ENCODE measurements at regions not wholly inside any gene's neighbourhood (a gene's known extent, or its start where the extent isn't known, plus 50 kb on each side); places are given as distances from the start of the nearest gene placed in this dataset.
"Not testable (repeated sequence)": the region's sequence is repeated elsewhere in the genome, so short reads cannot be mapped to it uniquely, and the experiment has no call there.

DNA sequence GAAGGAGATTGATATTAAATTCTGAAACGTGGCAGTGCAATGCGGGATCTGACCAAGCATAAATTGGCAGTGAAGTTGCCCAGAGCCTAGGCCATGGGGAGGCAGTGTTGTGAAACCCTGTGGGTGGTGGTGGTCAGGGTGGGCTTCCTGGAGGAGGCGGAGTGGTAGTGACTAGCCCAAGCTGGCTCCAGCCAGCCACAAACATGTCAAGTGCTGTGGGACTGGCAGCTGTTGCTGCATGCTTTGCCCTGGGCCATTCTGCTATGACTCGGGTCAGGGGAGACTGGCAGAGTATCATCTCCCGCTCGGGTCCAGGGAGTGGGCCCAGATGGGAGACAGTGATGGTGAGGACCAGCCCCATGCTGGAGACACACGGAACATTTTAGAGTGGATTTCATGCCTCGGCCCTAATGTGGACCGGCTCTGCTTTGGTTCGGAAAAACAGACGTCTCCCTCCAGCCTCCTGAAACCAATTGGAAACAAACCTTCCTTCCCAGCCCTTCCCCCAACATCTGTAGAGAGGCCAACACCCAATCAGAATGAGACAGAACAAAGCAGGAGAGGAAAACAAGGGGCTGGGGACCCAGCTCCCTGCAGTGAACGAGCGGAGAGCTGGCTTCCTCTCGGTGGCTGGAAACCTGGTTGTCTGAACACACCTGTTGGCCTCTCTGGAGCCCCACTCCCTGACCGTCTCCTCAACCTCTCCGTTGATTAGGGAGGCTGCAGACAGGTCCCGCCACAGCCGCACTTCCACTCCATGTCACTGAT lies 58.2 kb downstream of the TMEM270 start:
- Mint-ChIP-seq H3K4me3 (no peak overlapping the region), H3K9me3 (no peaks in the 10 kb centered on the region), H3K27ac (no peak overlapping the region), H3K27me3 (peaks cover 20% of the 10 kb centered on the region), H3K36me3 (no peaks in the 10 kb centered on the region), H3K4me1 (no peaks in the 10 kb centered on the region)
- DNase-seq: no peak

DNA sequence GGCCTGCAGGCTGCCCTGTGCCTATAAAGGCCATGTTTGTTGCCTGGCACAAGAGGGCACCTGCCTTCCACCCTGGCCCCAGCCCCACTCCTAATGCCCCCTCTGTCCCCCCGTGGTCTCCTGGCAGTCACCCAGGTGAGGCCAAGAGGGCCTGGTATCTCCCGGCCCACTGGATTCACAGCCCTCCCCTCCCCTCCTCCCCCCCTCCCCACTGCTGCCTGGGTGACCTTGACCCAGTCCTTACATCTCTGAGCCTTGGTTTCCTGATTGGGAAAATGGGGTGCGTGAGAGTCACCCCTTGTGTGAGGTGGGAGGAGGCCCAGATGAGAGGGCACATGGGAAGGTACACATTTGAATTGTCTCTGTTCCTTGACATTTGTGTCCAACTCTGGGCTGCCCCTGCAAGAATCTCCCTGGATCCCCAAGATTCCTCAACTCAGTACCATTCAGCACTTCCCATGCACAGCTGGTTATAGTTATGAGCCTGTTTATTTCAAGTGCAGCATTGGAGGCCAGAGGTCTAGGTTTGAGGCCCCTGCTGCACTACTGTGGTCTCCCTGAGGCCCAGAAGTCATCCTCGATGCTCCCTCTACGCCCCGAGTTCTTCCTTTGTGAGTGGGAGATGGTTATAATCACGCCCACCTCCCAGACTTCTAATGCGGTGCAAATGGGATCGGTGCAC lies 58.9 kb downstream of the TMEM270 start:
- no peaks in the 10 kb centered on the region for H3K36me3 Mint-ChIP-seq
- H3K4me1 Mint-ChIP-seq: no peaks in the 10 kb centered on the region
- no peaks in the 10 kb centered on the region for H3K9me3 Mint-ChIP-seq
- H3K4me3 Mint-ChIP-seq: no peak overlapping the region
- peaks cover 20% of the 10 kb centered on the region for H3K27me3 Mint-ChIP-seq
- DNase-seq: no peak
- no peak overlapping the region for H3K27ac Mint-ChIP-seq

DNA sequence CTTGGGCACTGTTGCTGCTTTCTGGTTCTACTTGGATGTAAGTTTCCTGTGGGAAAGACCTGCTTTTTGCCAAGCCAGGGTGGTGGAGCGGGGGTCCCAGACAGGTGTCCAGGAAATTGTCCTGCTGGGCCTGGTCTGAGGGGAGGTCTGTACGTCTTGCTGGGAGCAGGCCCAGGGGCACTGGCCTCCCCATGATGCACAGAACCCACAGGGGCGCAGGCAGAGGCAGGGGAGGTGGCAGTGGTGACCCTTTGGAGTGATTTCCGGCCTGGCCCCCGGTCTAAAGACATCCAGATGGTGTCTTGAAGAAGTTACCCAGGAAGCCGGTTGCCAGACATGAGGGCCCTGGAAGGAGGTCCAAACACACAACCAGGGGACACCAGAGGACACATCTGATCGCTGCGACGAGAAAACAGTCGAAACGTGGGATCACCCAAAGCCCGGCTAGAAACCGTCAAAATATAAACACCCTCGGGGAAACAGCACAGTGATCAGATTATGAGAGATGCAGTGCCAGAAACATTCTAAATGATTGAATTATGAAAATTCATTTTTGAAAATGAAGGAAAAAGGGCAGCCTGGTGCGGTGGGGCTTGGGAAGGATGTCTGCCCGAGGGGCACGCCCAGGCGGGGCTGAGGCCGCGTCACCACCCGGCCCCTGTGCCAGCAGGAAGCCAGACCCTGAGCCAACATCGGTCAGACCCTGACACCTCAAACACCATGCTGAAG lies 59.6 kb downstream of the TMEM270 start:
- Mint-ChIP-seq H3K27me3 (peaks cover 23% of the 10 kb centered on the region), H3K27ac (no peak overlapping the region), H3K4me3 (no peak overlapping the region), H3K4me1 (no peaks in the 10 kb centered on the region), H3K36me3 (no peaks in the 10 kb centered on the region), H3K9me3 (no peaks in the 10 kb centered on the region)
- DNase-seq: no peak

DNA sequence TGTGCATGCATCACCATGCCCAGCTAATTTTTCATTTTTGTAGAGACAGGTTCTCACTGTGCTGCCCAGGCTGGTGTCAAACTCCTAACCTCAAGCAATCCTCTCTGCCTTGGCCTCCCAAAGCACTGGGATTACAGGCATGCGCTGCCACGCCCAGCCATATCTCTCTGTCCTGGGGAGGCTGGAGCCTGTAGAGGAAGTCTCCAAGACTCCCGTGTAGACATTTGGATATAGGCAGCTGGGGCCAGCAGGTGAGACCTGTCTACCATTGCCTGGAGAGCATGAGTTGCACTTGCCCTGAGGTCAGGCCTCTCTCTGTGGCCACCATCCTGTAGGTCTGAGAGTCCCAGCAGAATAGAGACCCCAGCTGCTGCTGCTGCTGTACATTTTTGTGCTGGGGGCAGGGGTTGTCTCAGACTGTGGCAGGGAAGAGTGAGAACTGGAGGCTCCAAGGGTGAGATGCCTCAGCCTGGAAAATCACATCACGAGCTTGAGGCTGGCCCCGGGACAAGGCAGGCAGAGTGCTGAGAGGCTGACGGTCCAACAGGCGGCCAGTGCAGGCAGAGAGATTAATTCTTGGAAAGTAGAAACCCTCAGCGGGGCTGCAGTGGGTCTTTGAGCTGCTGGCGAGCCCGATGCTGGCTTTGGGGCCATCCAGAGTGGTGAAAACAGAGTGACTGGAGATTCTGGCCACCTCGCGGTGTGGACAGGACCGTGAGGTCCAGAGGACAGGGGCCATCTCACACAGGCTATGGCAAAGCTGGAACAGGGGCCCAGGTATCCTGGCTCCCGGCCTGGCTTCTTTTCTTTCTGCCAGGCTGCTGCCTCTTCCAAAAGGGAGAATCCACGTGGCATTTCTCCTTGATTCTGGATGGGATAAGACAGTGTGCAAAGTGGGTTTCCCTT lies 60.9 kb downstream of the TMEM270 start:
- no peak overlapping the region for H3K27ac Mint-ChIP-seq
- no peaks in the 10 kb centered on the region for H3K36me3 Mint-ChIP-seq
- no peaks in the 10 kb centered on the region for H3K4me1 Mint-ChIP-seq
- no peaks in the 10 kb centered on the region for H3K9me3 Mint-ChIP-seq
- H3K4me3 Mint-ChIP-seq: no peak overlapping the region
- no peak for DNase-seq
- peaks cover 16% of the 10 kb centered on the region for H3K27me3 Mint-ChIP-seq

DNA sequence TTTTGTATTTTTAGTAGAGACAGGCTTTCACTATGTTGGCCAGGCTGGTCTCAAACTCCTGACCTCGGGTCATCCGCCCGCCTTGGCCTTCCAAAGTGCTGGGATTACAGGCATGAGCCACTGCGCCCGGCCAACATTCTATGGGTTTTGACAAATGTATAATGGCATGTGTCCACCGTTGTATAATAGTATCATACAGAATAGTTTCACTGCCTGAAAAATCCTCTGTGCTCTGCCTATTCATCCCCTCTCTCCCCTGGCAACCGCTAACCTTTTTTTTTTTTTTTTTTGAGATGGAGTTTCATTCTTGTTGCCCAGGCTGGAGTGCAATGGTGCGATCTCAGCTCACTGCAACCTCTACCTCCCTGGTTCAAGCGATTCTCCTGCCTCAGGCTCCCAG lies 67.7 kb downstream of the TMEM270 start:
- not testable (repeated sequence) for H3K27ac Mint-ChIP-seq, H3K4me1 Mint-ChIP-seq, H3K36me3 Mint-ChIP-seq, H3K9me3 Mint-ChIP-seq, DNase-seq, H3K4me3 Mint-ChIP-seq
- peaks cover 20% of the 10 kb centered on the region for H3K27me3 Mint-ChIP-seq

DNA sequence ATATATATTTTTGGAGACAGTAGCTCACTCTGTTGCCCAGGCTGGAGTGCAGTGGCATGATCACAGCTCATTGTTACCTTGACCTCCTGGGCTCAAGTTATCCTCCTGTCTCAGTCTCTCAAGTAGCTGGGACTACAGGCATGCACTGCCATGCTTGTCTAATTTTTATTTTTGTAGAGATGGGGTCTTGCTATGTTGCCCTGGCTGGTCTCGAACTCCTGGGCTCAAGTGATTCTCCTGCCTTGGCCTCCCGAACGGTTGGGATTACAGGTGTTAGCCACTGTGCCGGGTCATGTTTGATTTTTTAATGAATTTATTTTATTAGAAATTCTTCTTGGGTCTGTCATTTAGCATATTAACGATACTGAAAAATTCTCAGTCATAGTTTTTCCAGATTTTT lies 70.5 kb downstream of the TMEM270 start:
- DNase-seq: no peak
- no peaks in the 10 kb centered on the region for H3K36me3 Mint-ChIP-seq
- no peak overlapping the region for H3K27ac Mint-ChIP-seq
- peaks cover 15% of the 10 kb centered on the region for H3K27me3 Mint-ChIP-seq
- H3K4me3 Mint-ChIP-seq: no peak overlapping the region
- H3K9me3 Mint-ChIP-seq: no peaks in the 10 kb centered on the region
- H3K4me1 Mint-ChIP-seq: no peaks in the 10 kb centered on the region

DNA sequence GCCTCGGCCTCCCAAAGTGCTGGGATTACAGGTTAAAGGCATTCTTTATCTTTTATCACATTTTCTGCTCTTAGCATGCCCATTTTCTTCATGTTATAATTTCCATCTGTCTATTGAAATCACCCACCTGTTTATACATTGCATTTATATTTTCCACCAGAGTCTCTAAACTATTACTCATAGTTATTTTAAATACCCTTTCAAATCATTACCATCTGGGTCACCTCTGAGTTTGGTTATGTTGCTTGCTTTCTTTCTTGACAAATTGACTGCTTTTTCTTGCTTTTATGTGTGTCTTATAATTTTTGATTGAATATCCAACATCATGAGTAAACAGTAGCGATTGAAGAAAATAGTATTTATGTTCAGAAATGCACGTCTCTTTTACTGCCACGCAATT lies 71.4 kb downstream of the TMEM270 start:
- H3K4me1 Mint-ChIP-seq: no peaks in the 10 kb centered on the region
- H3K4me3 Mint-ChIP-seq: no peak overlapping the region
- H3K36me3 Mint-ChIP-seq: no peaks in the 10 kb centered on the region
- H3K27ac Mint-ChIP-seq: no peak overlapping the region
- peaks cover 12% of the 10 kb centered on the region for H3K27me3 Mint-ChIP-seq
- DNase-seq: no peak
- no peaks in the 10 kb centered on the region for H3K9me3 Mint-ChIP-seq

DNA sequence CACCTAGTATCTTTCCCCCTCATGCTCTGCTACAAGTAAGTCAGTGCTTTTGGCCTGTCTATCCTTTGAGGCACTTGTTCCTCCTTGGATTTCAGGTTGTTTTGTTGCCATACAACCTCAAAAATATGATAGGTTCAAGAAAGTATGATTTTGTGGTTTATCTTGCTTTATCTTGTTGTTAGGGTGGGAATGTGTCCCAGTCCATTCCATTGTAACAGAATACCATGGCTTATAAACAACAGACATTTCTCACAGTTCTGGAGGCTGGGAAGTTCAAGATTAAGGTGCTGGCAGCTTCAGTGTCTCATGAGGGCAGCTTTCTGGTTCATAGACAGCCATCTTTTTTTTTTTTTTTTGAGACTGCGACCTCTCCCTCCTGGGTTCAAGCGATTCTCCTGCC lies 72.1 kb downstream of the TMEM270 start:
- Mint-ChIP-seq H3K4me1 (no peaks in the 10 kb centered on the region), H3K27ac (no peak overlapping the region), H3K9me3 (no peaks in the 10 kb centered on the region)

DNA sequence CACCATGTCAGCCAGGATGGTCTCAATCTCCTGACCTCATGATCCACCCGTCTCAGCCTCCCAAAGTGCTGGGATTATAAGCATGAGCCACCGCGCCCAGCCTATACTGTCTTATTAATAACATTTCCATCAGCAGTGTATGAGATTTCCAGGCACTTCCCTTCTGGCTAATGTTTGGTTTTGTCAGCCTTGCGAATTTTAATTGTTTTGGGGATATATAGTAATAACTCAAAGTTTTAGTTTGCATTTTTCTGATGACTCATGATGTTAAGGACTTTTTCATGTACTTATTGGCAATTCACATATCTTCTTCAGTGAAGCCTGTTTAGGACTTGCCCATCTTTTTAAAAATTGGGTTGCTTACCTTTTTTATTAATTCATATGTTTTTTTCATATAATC lies 76.0 kb downstream of the TMEM270 start:
- H3K9me3 Mint-ChIP-seq: peaks cover 13% of the 10 kb centered on the region
- H3K27me3 Mint-ChIP-seq: peaks cover 15% of the 10 kb centered on the region

More for the DNA sequence above, 72.1 kb downstream of the TMEM270 start:
- Mint-ChIP-seq H3K4me3 (no peak overlapping the region), H3K36me3 (no peaks in the 10 kb centered on the region), H3K27me3 (peaks cover 9% of the 10 kb centered on the region)
- no peak for DNase-seq

DNA sequence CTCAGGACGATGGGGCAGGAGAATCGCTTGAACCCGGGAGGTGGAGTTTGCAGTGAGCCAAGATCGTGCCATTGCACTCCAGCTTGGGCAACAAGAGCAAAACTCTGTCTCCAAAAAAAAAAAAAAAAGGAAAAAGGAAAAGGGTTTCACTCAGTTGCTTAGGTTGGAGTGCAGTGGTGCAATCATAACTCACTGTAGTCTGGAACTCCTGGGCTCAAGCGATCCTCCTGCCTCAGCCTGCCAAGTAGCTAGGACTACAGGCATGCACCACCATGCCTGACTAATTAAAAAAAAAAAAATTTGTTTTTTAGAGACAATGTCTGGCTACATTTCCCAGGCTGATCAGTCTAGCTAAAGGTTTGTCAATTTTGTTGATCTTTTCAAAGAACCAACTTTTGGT lies 76.7 kb downstream of the TMEM270 start:
- H3K36me3 Mint-ChIP-seq: not testable (repeated sequence)

More for the DNA sequence above, 76.0 kb downstream of the TMEM270 start:
- no peak overlapping the region for H3K27ac Mint-ChIP-seq
- H3K4me3 Mint-ChIP-seq: no peak overlapping the region
- peaks cover 3% of the 10 kb centered on the region for H3K36me3 Mint-ChIP-seq
- no peak for DNase-seq
- no peaks in the 10 kb centered on the region for H3K4me1 Mint-ChIP-seq

DNA sequence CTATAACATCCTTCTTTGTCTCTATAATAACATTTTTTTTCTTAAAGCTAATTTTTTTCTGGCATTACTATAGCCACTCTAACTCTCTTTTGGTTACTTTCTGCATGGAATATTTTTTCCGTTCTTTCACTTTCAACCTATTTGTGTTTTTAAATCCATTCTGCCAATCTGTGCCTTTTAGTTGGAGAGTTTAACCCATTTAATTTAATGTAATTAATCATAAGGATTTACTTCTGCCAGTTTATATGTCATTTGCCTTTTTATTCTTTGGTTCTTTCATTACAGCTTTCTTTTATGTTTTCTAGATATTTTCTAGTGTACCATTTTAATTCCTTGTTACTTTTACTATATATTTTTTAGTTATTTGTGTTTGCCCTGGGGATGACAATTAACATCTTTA lies 78.6 kb downstream of the TMEM270 start:
- H3K4me3 Mint-ChIP-seq: no peak overlapping the region
- H3K36me3 Mint-ChIP-seq: peaks cover 3% of the 10 kb centered on the region
- no peak for DNase-seq

More for the DNA sequence above, 76.7 kb downstream of the TMEM270 start:
- not testable (repeated sequence) for DNase-seq, H3K27ac Mint-ChIP-seq, H3K4me3 Mint-ChIP-seq, H3K4me1 Mint-ChIP-seq
- Mint-ChIP-seq H3K27me3 (peaks cover 16% of the 10 kb centered on the region), H3K9me3 (peaks cover 13% of the 10 kb centered on the region)

DNA sequence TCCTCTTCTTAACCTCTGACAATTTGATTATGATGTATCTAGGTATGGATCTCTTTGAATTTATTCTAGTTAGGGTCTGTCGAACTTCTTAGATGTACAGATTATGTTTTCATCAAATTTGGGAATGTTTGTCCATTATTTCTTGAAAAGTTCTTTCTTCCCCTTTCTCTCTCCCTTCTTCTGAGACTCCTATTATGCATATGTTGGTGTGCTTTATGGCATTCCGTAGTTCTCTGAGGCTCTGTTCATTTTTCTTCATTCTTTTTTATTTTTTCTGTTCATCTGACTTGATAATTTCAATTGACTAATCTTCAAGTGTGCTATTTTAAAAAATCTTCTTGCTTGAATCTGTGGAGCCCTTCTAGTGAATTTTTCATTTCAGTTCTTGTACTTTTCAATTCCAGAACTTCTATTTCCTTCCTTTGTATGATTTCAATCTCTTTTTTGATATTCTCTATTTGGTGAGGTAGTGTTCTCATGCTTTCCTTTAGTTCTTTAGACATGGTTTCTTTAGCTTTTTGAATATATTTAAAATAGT lies 79.8 kb downstream of the TMEM270 start:
- Mint-ChIP-seq H3K4me1 (no peaks in the 10 kb centered on the region), H3K4me3 (no peak overlapping the region), H3K9me3 (peaks cover 19% of the 10 kb centered on the region)

More for the DNA sequence above, 78.6 kb downstream of the TMEM270 start:
- no peaks in the 10 kb centered on the region for H3K4me1 Mint-ChIP-seq
- H3K27ac Mint-ChIP-seq: no peak overlapping the region
- peaks cover 13% of the 10 kb centered on the region for H3K9me3 Mint-ChIP-seq
- peaks cover 15% of the 10 kb centered on the region for H3K27me3 Mint-ChIP-seq

DNA sequence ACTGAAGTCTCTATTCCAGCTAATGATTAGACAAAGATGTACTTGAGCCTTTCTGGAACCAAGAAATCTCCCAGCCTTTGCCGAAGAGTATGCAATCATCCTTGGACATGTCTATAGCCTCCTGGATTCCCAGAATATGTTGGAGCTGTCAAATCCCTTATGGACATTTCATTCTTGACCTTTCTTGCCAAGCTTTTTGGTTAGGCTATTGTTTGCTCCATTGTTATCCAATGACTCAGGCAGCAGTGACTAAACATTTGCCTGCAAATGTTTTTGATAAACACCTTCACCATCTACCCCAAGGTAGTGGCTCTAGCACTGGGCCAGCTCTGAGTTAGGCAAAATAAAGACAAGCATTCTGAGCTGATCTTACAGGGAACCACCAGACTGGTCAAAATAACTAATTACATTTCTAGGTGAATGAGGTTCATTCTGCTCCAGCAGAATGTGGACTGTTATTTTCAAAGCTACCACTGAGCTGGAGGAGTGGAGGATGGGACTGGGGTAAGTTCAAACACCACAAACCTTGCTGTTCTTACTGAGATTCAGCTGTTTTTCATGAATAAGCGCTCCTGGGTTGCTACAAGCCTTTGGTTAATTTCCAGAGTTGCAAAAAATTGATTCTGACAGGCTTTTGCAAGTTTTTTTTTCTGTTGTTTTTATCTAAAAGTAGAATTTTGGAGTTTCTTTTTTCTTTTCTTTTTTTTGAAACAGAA lies 81.0 kb downstream of the TMEM270 start:
- Mint-ChIP-seq H3K36me3 (peaks cover 3% of the 10 kb centered on the region), H3K9me3 (peaks cover 22% of the 10 kb centered on the region), H3K27me3 (peaks cover 17% of the 10 kb centered on the region), H3K27ac (no peak overlapping the region), H3K4me3 (no peak overlapping the region), H3K4me1 (no peaks in the 10 kb centered on the region)
- no peak for DNase-seq

More for the DNA sequence above, 79.8 kb downstream of the TMEM270 start:
- DNase-seq: no peak
- Mint-ChIP-seq H3K27me3 (peaks cover 15% of the 10 kb centered on the region), H3K36me3 (peaks cover 3% of the 10 kb centered on the region), H3K27ac (no peak overlapping the region)

DNA sequence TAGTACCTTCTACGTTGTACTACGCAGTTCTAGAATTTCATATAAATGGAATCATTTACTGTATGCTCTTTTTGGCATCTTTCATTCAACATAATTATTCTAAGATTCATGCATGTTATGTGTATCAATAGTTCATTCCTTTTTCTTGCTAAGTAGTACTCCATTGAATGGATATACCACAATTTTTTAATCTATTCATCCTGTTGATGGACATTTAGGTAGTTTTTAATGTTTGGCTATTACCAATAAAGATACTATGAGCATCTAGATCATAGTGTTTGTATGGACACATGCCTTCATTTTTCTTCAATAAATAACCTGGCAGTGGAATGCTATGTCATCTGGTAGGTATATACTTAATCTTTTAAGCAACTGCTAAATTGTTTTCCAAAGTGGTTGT lies 83.0 kb upstream of the ELN start:
- Mint-ChIP-seq H3K36me3 (peaks cover 5% of the 10 kb centered on the region), H3K4me3 (no peak overlapping the region), H3K27me3 (peaks cover 13% of the 10 kb centered on the region), H3K27ac (no peak overlapping the region), H3K4me1 (no peaks in the 10 kb centered on the region), H3K9me3 (peaks cover 23% of the 10 kb centered on the region)
- no peak for DNase-seq

Measured in activated naive CD8-positive, alpha-beta T cell treated with anti-CD3 and anti-CD28 coated beads for 36 hours (primary cell).